ENCODE measurements at regions not wholly inside any gene's neighbourhood (a gene's known extent, or its start where the extent isn't known, plus 50 kb on each side); places are given as distances from the start of the nearest gene placed in this dataset.

- TF ChIP-seq ZNF281 (CRISPR knock-in tag; IDR thresholded peaks at IDR 0.05) (no peak), ZBTB21 (CRISPR knock-in tag; IDR thresholded peaks at IDR 0.05; ENCODE audit: borderline replicate concordance) (no peak), PREB (CRISPR knock-in tag; IDR thresholded peaks at IDR 0.05; ENCODE audit: borderline replicate concordance) (no peak), NFATC4 (CRISPR knock-in tag; IDR thresholded peaks at IDR 0.05) (no peak)
These were observed 88.8 kb downstream of the YTHDF1 start (continued) for GRCh38 chr20:63126876-63127699.

- CTCF ChIA-PET: interaction anchor here (0.6 kb wide), 1 partner anchor 87 kb away, joined by 3 read pairs; no protein-coding TSS in a partner anchor
- Mint-ChIP-seq H3K36me3 (no peaks in the 10 kb centered on the region), H3K4me3 (no peak overlapping the region), H3K27ac (no peak overlapping the region), H3K27me3 (ENCODE audit: low read depth) (no peaks in the 10 kb centered on the region; the same call in 1 of the 2 replicates), H3K9me3 (no peaks in the 10 kb centered on the region), H3K4me1 (peaks cover 9% of the 10 kb centered on the region)
- ATAC-seq (no peak), DNase-seq (ENCODE audit: low spot score) (peak; percentile 4)
- POLR2A ChIA-PET: no interaction called here
- TF ChIP-seq ZSCAN18 (CRISPR knock-in tag; IDR thresholded peaks at IDR 0.05) (no peak), E2F4 (CRISPR knock-in tag; IDR thresholded peaks at IDR 0.05; ENCODE audit: borderline replicate concordance, low read depth) (no peak), NR2C2 (CRISPR knock-in tag; IDR thresholded peaks at IDR 0.05) (no peak), IRF1 (CRISPR knock-in tag; IDR thresholded peaks at IDR 0.05) (no peak), FOXJ3 (CRISPR knock-in tag; IDR thresholded peaks at IDR 0.05; ENCODE audit: borderline replicate concordance) (no peak), ELF4 (CRISPR knock-in tag; IDR thresholded peaks at IDR 0.05; ENCODE audit: low read depth) (no peak), NR1H2 (CRISPR knock-in tag; IDR thresholded peaks at IDR 0.05) (no peak), TCF7 (CRISPR knock-in tag; IDR thresholded peaks at IDR 0.05; ENCODE audit: low read depth) (no peak), ZNF512 (CRISPR knock-in tag; IDR thresholded peaks at IDR 0.05; ENCODE audit: borderline replicate concordance) (no peak), ZNF425 (CRISPR knock-in tag; conservative IDR thresholded peaks at IDR 0.05) (no peak), FOXP4 (CRISPR knock-in tag; IDR thresholded peaks at IDR 0.05) (no peak), CREB1 (CRISPR knock-in tag; IDR thresholded peaks at IDR 0.05) (no peak), ZMAT4 (CRISPR knock-in tag; IDR thresholded peaks at IDR 0.05) (no peak), CBFB (CRISPR knock-in tag; IDR thresholded peaks at IDR 0.05; ENCODE audit: low read depth) (no peak)
These were observed 89.9 kb downstream of the YTHDF1 start for GRCh38 chr20:63125838-63126601.

Data from WTC11 (cell line).